ENCODE measurements at regions not wholly inside any gene's neighbourhood (a gene's known extent, or its start where the extent isn't known, plus 50 kb on each side); places are given as distances from the start of the nearest gene placed in this dataset.

DNA sequence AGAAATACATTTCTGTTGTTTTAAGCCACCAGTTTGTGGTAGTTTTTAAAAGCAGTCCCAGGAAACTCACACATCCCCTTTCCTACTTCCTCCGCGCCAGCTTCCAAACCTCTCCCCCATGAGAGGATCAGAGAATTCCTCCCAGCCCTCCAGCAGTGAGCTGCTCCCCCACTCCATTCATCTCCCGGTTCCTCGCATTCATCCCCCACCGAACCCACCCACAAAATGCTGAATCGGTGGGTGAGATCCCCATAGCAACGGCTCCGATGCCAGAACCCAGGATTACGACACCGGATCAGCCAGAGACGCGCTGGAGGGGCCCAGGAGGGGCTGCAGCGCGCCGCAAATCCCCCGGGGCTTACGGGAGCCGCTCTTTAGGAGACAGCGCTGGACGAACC, 251.4 kb upstream of the RPL38 start:
- TF ChIP-seq, protein P1, sequence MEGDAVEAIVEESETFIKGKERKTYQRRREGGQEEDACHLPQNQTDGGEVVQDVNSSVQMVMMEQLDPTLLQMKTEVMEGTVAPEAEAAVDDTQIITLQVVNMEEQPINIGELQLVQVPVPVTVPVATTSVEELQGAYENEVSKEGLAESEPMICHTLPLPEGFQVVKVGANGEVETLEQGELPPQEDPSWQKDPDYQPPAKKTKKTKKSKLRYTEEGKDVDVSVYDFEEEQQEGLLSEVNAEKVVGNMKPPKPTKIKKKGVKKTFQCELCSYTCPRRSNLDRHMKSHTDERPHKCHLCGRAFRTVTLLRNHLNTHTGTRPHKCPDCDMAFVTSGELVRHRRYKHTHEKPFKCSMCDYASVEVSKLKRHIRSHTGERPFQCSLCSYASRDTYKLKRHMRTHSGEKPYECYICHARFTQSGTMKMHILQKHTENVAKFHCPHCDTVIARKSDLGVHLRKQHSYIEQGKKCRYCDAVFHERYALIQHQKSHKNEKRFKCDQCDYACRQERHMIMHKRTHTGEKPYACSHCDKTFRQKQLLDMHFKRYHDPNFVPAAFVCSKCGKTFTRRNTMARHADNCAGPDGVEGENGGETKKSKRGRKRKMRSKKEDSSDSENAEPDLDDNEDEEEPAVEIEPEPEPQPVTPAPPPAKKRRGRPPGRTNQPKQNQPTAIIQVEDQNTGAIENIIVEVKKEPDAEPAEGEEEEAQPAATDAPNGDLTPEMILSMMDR (IDR thresholded peaks at IDR 0.05) = no peak
- no peak for TF ChIP-seq POLR2A (IDR thresholded peaks at IDR 0.05)

Data from body of pancreas (tissue), 4 donors.